Fibroblast of lung (primary cell): ENCODE measurements at regions not wholly inside any gene's neighbourhood (a gene's known extent, or its start where the extent isn't known, plus 50 kb on each side); places are given as distances from the start of the nearest gene placed in this dataset.

Experiments used
- DNase-seq, 2 donors: peaks; one replicate each; pipeline versions ENCODE4 v3.0.0 to v3.0.0-alpha.2; 2010; ENCODE audit warnings: low read depth in 2 of 2
- H2AFZ ChIP-seq: 2 replicates; pipeline ENCODE4 v1.5.1; 2012; ENCODE audit warnings: low read length, control low read depth, inconsistent platforms
- H3K27ac ChIP-seq: 2 replicates; pipeline ENCODE4 v1.5.1; 2011; ENCODE audit warnings: low read length, control low read depth; ENCODE audit not compliant: insufficient read depth
- H3K27me3 ChIP-seq: 2 replicates; pipeline ENCODE4 v1.5.1; 2011; ENCODE audit warnings: mild to moderate bottlenecking, low read length; ENCODE audit not compliant: control insufficient read depth, insufficient read depth
- H3K36me3 ChIP-seq: 2 replicates; pipeline ENCODE4 v1.5.1; 2011; ENCODE audit warnings: low read length; ENCODE audit not compliant: control insufficient read depth, insufficient read depth
- H3K4me1 ChIP-seq: 2 replicates; pipeline ENCODE4 v1.5.1; 2011; ENCODE audit warnings: low read length; ENCODE audit not compliant: control insufficient read depth, insufficient read depth; ENCODE audit errors: extremely low read depth
- H3K4me2 ChIP-seq: 2 replicates; pipeline ENCODE4 v1.5.1; 2011; ENCODE audit warnings: low read length, control low read depth; ENCODE audit not compliant: insufficient read depth; ENCODE audit errors: extremely low read depth
- H3K4me3 ChIP-seq, 4 experiments: fragments of 200-600 bp in 1 of 4; sonication (generic) in 1 of 4; replicated peaks in 1 of 4; 2 replicates each; pipeline ENCODE4 v1.5.1; 2011 to 2016; ENCODE audit warnings: low read length in 4 of 4, low read depth in 3 of 4, mild to moderate bottlenecking in 3 of 4, control low read depth in 2 of 4, inconsistent platforms in 1 of 4, mixed read lengths in 1 of 4; ENCODE audit not compliant: insufficient read depth in 1 of 4; ENCODE audit errors: control extremely low read depth in 1 of 4
- H3K79me2 ChIP-seq: 2 replicates; pipeline ENCODE4 v1.5.1; 2012; ENCODE audit warnings: mild to moderate bottlenecking, low read length, inconsistent platforms; ENCODE audit not compliant: control insufficient read depth, insufficient read depth
- H3K9ac ChIP-seq: 2 replicates; pipeline ENCODE4 v1.5.1; 2011; ENCODE audit warnings: mild to moderate bottlenecking, low read length, control low read depth; ENCODE audit not compliant: insufficient read depth
- H3K9me3 ChIP-seq: 2 replicates; pipeline ENCODE4 v1.5.1; 2012; ENCODE audit warnings: low read depth, low read length; ENCODE audit not compliant: control insufficient read depth, insufficient read depth
- H4K20me1 ChIP-seq: 2 replicates; pipeline ENCODE4 v1.5.1; 2011; ENCODE audit warnings: low read length; ENCODE audit not compliant: control insufficient read depth, insufficient read depth; ENCODE audit errors: extremely low read depth
- EZH2 ChIP-seq: IDR thresholded peaks from 2 replicates; pipeline ENCODE4 v1.5.1; 2012; ENCODE audit warnings: low read length, control low read depth, mild to moderate bottlenecking; ENCODE audit errors: missing control alignments
- TF ChIP-seq, protein P1 (sequence below), 2 donors: IDR thresholded peaks in 1 of 2; conservative IDR thresholded peaks in 1 of 2; 1 replicate in 1 of 2; 2 replicates in 1 of 2; pipeline ENCODE4 v1.5.1; 2011 to 2012; ENCODE audit warnings: low read length in 2 of 2, control low read depth in 1 of 2, inconsistent platforms in 1 of 2, low read depth in 1 of 2, mild to moderate bottlenecking in 1 of 2

GRCh38 chr6:124903797-124904196 lies 58.4 kb upstream of the RNF217 start:
- no peaks in the 10 kb centered on the region for H4K20me1 ChIP-seq
- no peaks in the 10 kb centered on the region for H3K79me2 ChIP-seq
- DNase-seq, result no peak
- H3K4me1 ChIP-seq, result no peaks in the 10 kb centered on the region
- TF ChIP-seq EZH2, result no peak
- TF ChIP-seq, protein P1, sequence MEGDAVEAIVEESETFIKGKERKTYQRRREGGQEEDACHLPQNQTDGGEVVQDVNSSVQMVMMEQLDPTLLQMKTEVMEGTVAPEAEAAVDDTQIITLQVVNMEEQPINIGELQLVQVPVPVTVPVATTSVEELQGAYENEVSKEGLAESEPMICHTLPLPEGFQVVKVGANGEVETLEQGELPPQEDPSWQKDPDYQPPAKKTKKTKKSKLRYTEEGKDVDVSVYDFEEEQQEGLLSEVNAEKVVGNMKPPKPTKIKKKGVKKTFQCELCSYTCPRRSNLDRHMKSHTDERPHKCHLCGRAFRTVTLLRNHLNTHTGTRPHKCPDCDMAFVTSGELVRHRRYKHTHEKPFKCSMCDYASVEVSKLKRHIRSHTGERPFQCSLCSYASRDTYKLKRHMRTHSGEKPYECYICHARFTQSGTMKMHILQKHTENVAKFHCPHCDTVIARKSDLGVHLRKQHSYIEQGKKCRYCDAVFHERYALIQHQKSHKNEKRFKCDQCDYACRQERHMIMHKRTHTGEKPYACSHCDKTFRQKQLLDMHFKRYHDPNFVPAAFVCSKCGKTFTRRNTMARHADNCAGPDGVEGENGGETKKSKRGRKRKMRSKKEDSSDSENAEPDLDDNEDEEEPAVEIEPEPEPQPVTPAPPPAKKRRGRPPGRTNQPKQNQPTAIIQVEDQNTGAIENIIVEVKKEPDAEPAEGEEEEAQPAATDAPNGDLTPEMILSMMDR (conservative IDR thresholded peaks at IDR 0.05 in 1 of 2, IDR thresholded peaks at IDR 0.05 in 1 of 2; ENCODE audit: low read depth in 1 of 2, low read length in 2 of 2), result no peak
- no peak overlapping the region for H3K9ac ChIP-seq
- H3K4me2 ChIP-seq, result no peak overlapping the region
- H3K27me3 ChIP-seq, result no peaks in the 10 kb centered on the region
- no peak overlapping the region for H3K27ac ChIP-seq
- no peaks in the 10 kb centered on the region for H3K9me3 ChIP-seq
- no peak overlapping the region for H3K4me3 ChIP-seq
- H2AFZ ChIP-seq, result no peak overlapping the region
- no peaks in the 10 kb centered on the region for H3K36me3 ChIP-seq

- TF ChIP-seq EZH2, result no peak
- TF ChIP-seq, protein P1 (conservative IDR thresholded peaks at IDR 0.05 in 1 of 2, IDR thresholded peaks at IDR 0.05 in 1 of 2; ENCODE audit: low read depth in 1 of 2, low read length in 2 of 2), result no peak
- no peak overlapping the region for H3K9ac ChIP-seq
- H4K20me1 ChIP-seq, result no peaks in the 10 kb centered on the region
- DNase-seq, result no peak
- H3K4me3 ChIP-seq, result no peak overlapping the region
- no peaks in the 10 kb centered on the region for H3K4me1 ChIP-seq
- no peaks in the 10 kb centered on the region for H3K79me2 ChIP-seq
- no peaks in the 10 kb centered on the region for H3K36me3 ChIP-seq
- no peak overlapping the region for H2AFZ ChIP-seq
- no peak overlapping the region for H3K27ac ChIP-seq
- no peaks in the 10 kb centered on the region for H3K9me3 ChIP-seq
- H3K4me2 ChIP-seq, result no peak overlapping the region
- H3K27me3 ChIP-seq, result no peaks in the 10 kb centered on the region
These were observed 54.6 kb upstream of the RNF217 start for GRCh38 chr6:124907596-124907995.
